Esophagus muscularis mucosa (tissue), 3 donors: ENCODE measurements at regions not wholly inside any gene's neighbourhood (a gene's known extent, or its start where the extent isn't known, plus 50 kb on each side); places are given as distances from the start of the nearest gene placed in this dataset.

ENCODE experiments used
- CTCF ChIP-seq, 3 experiments: fragments of 200-600 bp in 2 of 3; fragments of 450-650 bp in 1 of 3; sonication (generic) in 2 of 3; IDR thresholded peaks; one replicate each; pipeline ENCODE4 v1.5.1; 2017 to 2019; ENCODE audit warnings: antibody characterized with exemption in 3 of 3, mild to moderate bottlenecking in 2 of 3, moderate library complexity in 1 of 3
- EP300 ChIP-seq: sonication (generic); formaldehyde crosslinking; IDR thresholded peaks from one replicate; pipeline ENCODE4 v1.6.1; 2017; ENCODE audit warnings: antibody characterized with exemption

GRCh38 chr6:1215884-1216487 lies 95.9 kb upstream of the FOXQ1 start:
- TF ChIP-seq EP300 (no peak), CTCF (IDR thresholded peaks at IDR 0.05) (no peak)
